HEK293 (cell line): ENCODE measurements at regions not wholly inside any gene's neighbourhood (a gene's known extent, or its start where the extent isn't known, plus 50 kb on each side); places are given as distances from the start of the nearest gene placed in this dataset.
A peak's percentile ranks its signal among the peaks of the same experiment; 100 is the strongest.

Experiments
- CTCF ChIA-PET: fragments of 350-600 bp; formaldehyde crosslinking; extraction: SDS; loops from one replicate; lab custom pipeline; 2021; ENCODE audit warnings: antibody characterized with exemption; lab: Yijun Ruan, JAX
- POLR2A ChIA-PET: fragments of 300-600 bp; formaldehyde crosslinking; extraction: SDS; loops from one replicate; lab custom pipeline; 2020; ENCODE audit warnings: antibody characterized with exemption, inconsistent platforms; lab: Yijun Ruan, JAX
- H3K27ac ChIP-seq: fragments of 200-500 bp; sonication (Bioruptor generic); 2 replicates; pipeline ENCODE4 v1.5.1; 2014; ENCODE audit warnings: low read depth, low read length, control low read depth, inconsistent platforms; ENCODE audit errors: extremely low read depth
- H3K36me3 ChIP-seq, 2 experiments: fragments of 200-500 bp in 1 of 2; sonication (Bioruptor generic) in 1 of 2; 1 replicate in 1 of 2; 2 replicates in 1 of 2; pipeline ENCODE4 v1.5.1; 2014 to 2017; ENCODE audit warnings: inconsistent platforms in 2 of 2, low read length in 2 of 2; ENCODE audit not compliant: control insufficient read depth in 2 of 2, insufficient read depth in 1 of 2
- H3K4me1 ChIP-seq: fragments of 200-500 bp; sonication (Bioruptor generic); 2 replicates; pipeline ENCODE4 v1.5.1; 2014; ENCODE audit warnings: mild to moderate bottlenecking, low read length, inconsistent platforms; ENCODE audit not compliant: control insufficient read depth, insufficient read depth
- H3K4me3 ChIP-seq: 2 replicates; pipeline ENCODE4 v1.5.1; 2011; ENCODE audit warnings: low read depth, mild to moderate bottlenecking, control low read depth, low read length, moderate library complexity
- H3K9me3 ChIP-seq: fragments of 200-500 bp; sonication (Bioruptor generic); 2 replicates; pipeline ENCODE4 v1.5.1; 2014; ENCODE audit warnings: low read depth, low read length, inconsistent platforms; ENCODE audit not compliant: control insufficient read depth, insufficient read depth
- AEBP2 ChIP-seq: fragments of 450-650 bp; formaldehyde crosslinking; IDR thresholded peaks from 2 replicates; pipeline ENCODE4 v1.5.1; 2016; ENCODE audit warnings: missing biosample characterization, missing genetic modification characterization, borderline replicate concordance
- ATF2 ChIP-seq: fragments of 450-650 bp; formaldehyde crosslinking; IDR thresholded peaks from 2 replicates; pipeline ENCODE4 v1.5.1; 2016; ENCODE audit warnings: missing biosample characterization, missing genetic modification characterization, low read depth
- ELK4 ChIP-seq: IDR thresholded peaks from 2 replicates; pipeline ENCODE4 v1.6.1; 2011; ENCODE audit warnings: mild to moderate bottlenecking, low read depth, low read length, borderline replicate concordance
- KLF16 ChIP-seq: fragments of 450-650 bp; formaldehyde crosslinking; IDR thresholded peaks from 2 replicates; pipeline ENCODE4 v1.5.1; 2017; ENCODE audit warnings: missing biosample characterization, missing genetic modification characterization
- ZBTB1 ChIP-seq: fragments of 450-650 bp; formaldehyde crosslinking; IDR thresholded peaks from 2 replicates; pipeline ENCODE4 v1.5.1; 2016; ENCODE audit warnings: missing biosample characterization, missing genetic modification characterization
- ZNF133 ChIP-seq: fragments of 450-650 bp; formaldehyde crosslinking; IDR thresholded peaks from 2 replicates; pipeline ENCODE4 v1.5.1; 2016; ENCODE audit warnings: missing biosample characterization, missing genetic modification characterization
- ZNF146 ChIP-seq: fragments of 450-650 bp; formaldehyde crosslinking; IDR thresholded peaks from 2 replicates; pipeline ENCODE4 v1.5.1; 2016; ENCODE audit warnings: missing biosample characterization, missing genetic modification characterization
- ZNF214 ChIP-seq: fragments of 450-650 bp; formaldehyde crosslinking; IDR thresholded peaks from 2 replicates; pipeline ENCODE4 v1.5.1; 2017; ENCODE audit warnings: missing biosample characterization, mild to moderate bottlenecking, missing genetic modification characterization, borderline replicate concordance
- ZNF362 ChIP-seq: fragments of 450-650 bp; formaldehyde crosslinking; IDR thresholded peaks from 2 replicates; pipeline ENCODE4 v1.5.1; 2016; ENCODE audit warnings: missing biosample characterization, missing genetic modification characterization
- ZNF449 ChIP-seq: fragments of 450-650 bp; formaldehyde crosslinking; IDR thresholded peaks from 2 replicates; pipeline ENCODE4 v1.5.1; 2017; ENCODE audit warnings: missing biosample characterization, mild to moderate bottlenecking, missing genetic modification characterization, moderate library complexity
- ZNF501 ChIP-seq: fragments of 450-650 bp; formaldehyde crosslinking; IDR thresholded peaks from 2 replicates; pipeline ENCODE4 v1.5.1; 2016; ENCODE audit warnings: missing biosample characterization, missing genetic modification characterization
- ZNF555 ChIP-seq: fragments of 450-650 bp; formaldehyde crosslinking; conservative IDR thresholded peaks from 2 replicates; pipeline ENCODE4 v1.5.1; 2017; ENCODE audit warnings: missing biosample characterization, mild to moderate bottlenecking, missing genetic modification characterization, inconsistent platforms
- ZNF660 ChIP-seq: fragments of 450-650 bp; IDR thresholded peaks from 2 replicates; pipeline ENCODE4 v1.5.1; 2018; ENCODE audit warnings: missing biosample characterization, mild to moderate bottlenecking, missing genetic modification characterization
- ZSCAN18 ChIP-seq: fragments of 450-650 bp; formaldehyde crosslinking; IDR thresholded peaks from 2 replicates; pipeline ENCODE4 v1.5.1; 2016; ENCODE audit warnings: missing biosample characterization, missing genetic modification characterization
- ZSCAN4 ChIP-seq: fragments of 450-650 bp; formaldehyde crosslinking; IDR thresholded peaks from 2 replicates; pipeline ENCODE4 v1.5.1; 2017; ENCODE audit warnings: missing biosample characterization, missing genetic modification characterization
- ZSCAN5A ChIP-seq: fragments of 450-650 bp; formaldehyde crosslinking; IDR thresholded peaks from 2 replicates; pipeline ENCODE4 v1.5.1; 2016; ENCODE audit warnings: missing biosample characterization, missing genetic modification characterization

- no peak for TF ChIP-seq ZSCAN5A (tag by site-specific recombination)
- no peak for TF ChIP-seq ZBTB1
- TF ChIP-seq ZNF501, result no peak
- no peak for TF ChIP-seq AEBP2 (tag by site-specific recombination)
- no peak for TF ChIP-seq KLF16 (tag by site-specific recombination)
- TF ChIP-seq ZNF555 (tag by site-specific recombination), result no peak
- no peak for TF ChIP-seq ZNF660 (tag by site-specific recombination)
- no peak for TF ChIP-seq ZNF133 (tag by site-specific recombination)
- no peak for TF ChIP-seq ATF2
- no peak for TF ChIP-seq ZNF146 (tag by site-specific recombination)
Measured at GRCh38 chr11:112874980-112875379, 86.2 kb upstream of the NCAM1 start (continued).

GRCh38 chr11:112877581-112877980, 83.6 kb upstream of the NCAM1 start:
- Histone ChIP-seq H3K4me1 (no peaks in the 10 kb centered on the region), H3K9me3 (no peaks in the 10 kb centered on the region), H3K27ac (no peak overlapping the region), H3K36me3 (no peaks in the 10 kb centered on the region), H3K4me3 (no peak overlapping the region)
- no peak for TF ChIP-seq ELK4
- TF ChIP-seq ZNF449 (tag by site-specific recombination), result 0 out of 2 replicates have a peak, but pooled peaks have one; percentile 40
- TF ChIP-seq ZSCAN4 (tag by site-specific recombination), result 0 out of 2 replicates have a peak, but pooled peaks have one; percentile 1
- TF ChIP-seq ZNF214 (tag by site-specific recombination), result no peak
- no peak for TF ChIP-seq ZSCAN18 (tag by site-specific recombination)
- no peak for TF ChIP-seq ZNF362 (tag by site-specific recombination)
- ChIA-PET POLR2A (no interaction called here), CTCF (no interaction called here)
